Panc1 (cell line): ENCODE measurements at regions not wholly inside any gene's neighbourhood (a gene's known extent, or its start where the extent isn't known, plus 50 kb on each side); places are given as distances from the start of the nearest gene placed in this dataset.

ENCODE experiments used
- POLR2AphosphoS5 ChIP-seq: IDR thresholded peaks from 2 replicates; pipeline ENCODE4 v1.6.1; 2012; ENCODE audit warnings: mild to moderate bottlenecking, low read depth, low read length, moderate library complexity
- SIN3A ChIP-seq: IDR thresholded peaks from 2 replicates; pipeline ENCODE4 v1.6.1; 2012; ENCODE audit warnings: low read depth, mild to moderate bottlenecking, low read length, moderate library complexity, borderline replicate concordance; ENCODE audit not compliant: insufficient read depth
- TCF7L2 ChIP-seq: IDR thresholded peaks from 2 replicates; pipeline ENCODE4 v1.6.1; 2011; ENCODE audit warnings: mild to moderate bottlenecking, low read depth, low read length, inconsistent platforms
- TF ChIP-seq, protein P1 (sequence below): fragments of 450-650 bp; IDR thresholded peaks from 2 replicates; pipeline ENCODE4 v1.5.1; 2017; ENCODE audit warnings: mild to moderate bottlenecking
- TF ChIP-seq, protein P2 (sequence below), 2 experiments: IDR thresholded peaks; 2 replicates each; pipeline ENCODE4 v1.6.1; 2011 to 2012; ENCODE audit warnings: low read depth in 2 of 2, control low read depth in 1 of 2, low read length in 1 of 2, mild to moderate bottlenecking in 1 of 2, moderate library complexity in 1 of 2; ENCODE audit not compliant: insufficient read depth in 1 of 2

DNA sequence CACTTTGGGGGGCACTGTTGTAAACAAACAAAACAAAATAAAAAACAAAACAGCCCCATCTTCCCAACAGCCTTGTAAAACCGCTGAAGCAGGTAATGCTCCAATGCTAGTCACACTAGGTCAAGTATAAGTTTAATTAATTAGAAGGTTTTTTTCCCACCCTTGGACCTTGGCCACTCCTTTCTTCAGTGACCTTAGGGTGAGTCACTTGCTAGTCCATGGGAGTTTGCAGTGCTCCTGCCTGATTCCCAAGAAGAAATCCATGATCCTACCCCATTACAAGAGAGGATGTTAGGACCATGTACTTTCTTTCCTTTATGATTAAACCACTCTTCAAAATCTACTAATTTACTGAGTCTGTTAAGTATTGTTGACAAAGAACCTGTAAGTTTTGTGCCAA is 192.2 kb upstream of the CDKN2B start:
- TF ChIP-seq, protein P1, sequence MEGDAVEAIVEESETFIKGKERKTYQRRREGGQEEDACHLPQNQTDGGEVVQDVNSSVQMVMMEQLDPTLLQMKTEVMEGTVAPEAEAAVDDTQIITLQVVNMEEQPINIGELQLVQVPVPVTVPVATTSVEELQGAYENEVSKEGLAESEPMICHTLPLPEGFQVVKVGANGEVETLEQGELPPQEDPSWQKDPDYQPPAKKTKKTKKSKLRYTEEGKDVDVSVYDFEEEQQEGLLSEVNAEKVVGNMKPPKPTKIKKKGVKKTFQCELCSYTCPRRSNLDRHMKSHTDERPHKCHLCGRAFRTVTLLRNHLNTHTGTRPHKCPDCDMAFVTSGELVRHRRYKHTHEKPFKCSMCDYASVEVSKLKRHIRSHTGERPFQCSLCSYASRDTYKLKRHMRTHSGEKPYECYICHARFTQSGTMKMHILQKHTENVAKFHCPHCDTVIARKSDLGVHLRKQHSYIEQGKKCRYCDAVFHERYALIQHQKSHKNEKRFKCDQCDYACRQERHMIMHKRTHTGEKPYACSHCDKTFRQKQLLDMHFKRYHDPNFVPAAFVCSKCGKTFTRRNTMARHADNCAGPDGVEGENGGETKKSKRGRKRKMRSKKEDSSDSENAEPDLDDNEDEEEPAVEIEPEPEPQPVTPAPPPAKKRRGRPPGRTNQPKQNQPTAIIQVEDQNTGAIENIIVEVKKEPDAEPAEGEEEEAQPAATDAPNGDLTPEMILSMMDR = no peak
- TF ChIP-seq POLR2AphosphoS5 (no peak), TCF7L2 (no peak), SIN3A (no peak)
- TF ChIP-seq, protein P2, sequence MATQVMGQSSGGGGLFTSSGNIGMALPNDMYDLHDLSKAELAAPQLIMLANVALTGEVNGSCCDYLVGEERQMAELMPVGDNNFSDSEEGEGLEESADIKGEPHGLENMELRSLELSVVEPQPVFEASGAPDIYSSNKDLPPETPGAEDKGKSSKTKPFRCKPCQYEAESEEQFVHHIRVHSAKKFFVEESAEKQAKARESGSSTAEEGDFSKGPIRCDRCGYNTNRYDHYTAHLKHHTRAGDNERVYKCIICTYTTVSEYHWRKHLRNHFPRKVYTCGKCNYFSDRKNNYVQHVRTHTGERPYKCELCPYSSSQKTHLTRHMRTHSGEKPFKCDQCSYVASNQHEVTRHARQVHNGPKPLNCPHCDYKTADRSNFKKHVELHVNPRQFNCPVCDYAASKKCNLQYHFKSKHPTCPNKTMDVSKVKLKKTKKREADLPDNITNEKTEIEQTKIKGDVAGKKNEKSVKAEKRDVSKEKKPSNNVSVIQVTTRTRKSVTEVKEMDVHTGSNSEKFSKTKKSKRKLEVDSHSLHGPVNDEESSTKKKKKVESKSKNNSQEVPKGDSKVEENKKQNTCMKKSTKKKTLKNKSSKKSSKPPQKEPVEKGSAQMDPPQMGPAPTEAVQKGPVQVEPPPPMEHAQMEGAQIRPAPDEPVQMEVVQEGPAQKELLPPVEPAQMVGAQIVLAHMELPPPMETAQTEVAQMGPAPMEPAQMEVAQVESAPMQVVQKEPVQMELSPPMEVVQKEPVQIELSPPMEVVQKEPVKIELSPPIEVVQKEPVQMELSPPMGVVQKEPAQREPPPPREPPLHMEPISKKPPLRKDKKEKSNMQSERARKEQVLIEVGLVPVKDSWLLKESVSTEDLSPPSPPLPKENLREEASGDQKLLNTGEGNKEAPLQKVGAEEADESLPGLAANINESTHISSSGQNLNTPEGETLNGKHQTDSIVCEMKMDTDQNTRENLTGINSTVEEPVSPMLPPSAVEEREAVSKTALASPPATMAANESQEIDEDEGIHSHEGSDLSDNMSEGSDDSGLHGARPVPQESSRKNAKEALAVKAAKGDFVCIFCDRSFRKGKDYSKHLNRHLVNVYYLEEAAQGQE (IDR thresholded peaks at IDR 0.05; ENCODE audit: insufficient read depth in 1 of 2, low read depth in 2 of 2, low read length in 1 of 2) = no peak
